HepG2 (cell line): ENCODE measurements at regions not wholly inside any gene's neighbourhood (a gene's known extent, or its start where the extent isn't known, plus 50 kb on each side); places are given as distances from the start of the nearest gene placed in this dataset.

ENCODE experiments used
- ATAC-seq: fragments of 200-7000 bp; cut with Tn5 transposase; 3 replicates; pipeline ENCODE4 v1.9.1; 2020; ENCODE audit warnings: mild to moderate bottlenecking, moderate library complexity
- BruUV-seq: library from RNA; stranded (reverse); fragments of 400-500 nt; replicated peaks from 2 replicates; lab custom pipeline; 2021; lab: Mats Ljungman, UMichigan
- CTCF ChIA-PET: fragments of 300-600 bp; formaldehyde crosslinking; extraction: SDS; loops from one replicate; lab custom pipeline; 2021; ENCODE audit warnings: low total read pairs, inconsistent platforms, low intra/inter-chr PET ratio; lab: Yijun Ruan, JAX
- POLR2A ChIA-PET: fragments of 350-600 bp; sonication (Branson Sonifier 250); formaldehyde crosslinking; loops from one replicate; lab custom pipeline; 2020; ENCODE audit warnings: antibody characterized with exemption, inconsistent platforms; lab: Yijun Ruan, JAX
- DNase-seq: peaks from one replicate; pipeline ENCODE4 v3.0.0-alpha.2; 2015; ENCODE audit warnings: low spot score
- FAIRE-seq: peaks from 3 replicates; lab custom pipeline; 2011; peaks lifted over from hg19 to GRCh38; lab: Jason Lieb, UNC
- H2AFZ ChIP-seq: one replicate; pipeline ENCODE4 v1.6.1; 2011; ENCODE audit warnings: low read length, inconsistent platforms
- H3K27ac ChIP-seq: fragments of 300-600 bp; 3 replicates; pipeline ENCODE4 v1.8.0; 2011; ENCODE audit warnings: mixed run types, mild to moderate bottlenecking, mixed read lengths, low read length, inconsistent platforms; ENCODE audit not compliant: insufficient read depth; ENCODE audit errors: extremely low read length
- H3K27me3 ChIP-seq, 2 experiments: fragments of 200-600 bp in 1 of 2; 2 replicates in 1 of 2; 3 replicates in 1 of 2; pipeline versions ENCODE4 v1.6.0 to v1.8.0; 2011; ENCODE audit warnings: low read length in 2 of 2, mild to moderate bottlenecking in 2 of 2, moderate library complexity in 2 of 2, inconsistent platforms in 1 of 2; ENCODE audit not compliant: insufficient read depth in 2 of 2, control insufficient read depth in 1 of 2
- H3K36me3 ChIP-seq, 2 experiments: fragments of 200-600 bp in 1 of 2; replicated peaks in 1 of 2; 2 replicates in 1 of 2; 3 replicates in 1 of 2; pipeline versions ENCODE4 v1.5.1 to v1.8.0; 2011; ENCODE audit warnings: low read length in 2 of 2, inconsistent platforms in 1 of 2; ENCODE audit not compliant: insufficient read depth in 2 of 2, control insufficient read depth in 1 of 2
- H3K4me1 ChIP-seq: 2 replicates; pipeline ENCODE4 v1.5.1; 2012; ENCODE audit warnings: low read length, inconsistent platforms; ENCODE audit not compliant: insufficient read depth
- H3K4me2 ChIP-seq: 2 replicates; pipeline ENCODE4 v1.6.0; 2011; ENCODE audit warnings: low read depth, low read length, inconsistent platforms
- H3K4me3 ChIP-seq, 3 experiments: fragments of 200-600 bp in 1 of 3; sonication (generic), shearing (Covaris generic) in 1 of 3; replicated peaks in 1 of 3; 2 replicates each; pipeline ENCODE4 v1.5.1; 2011 to 2016; ENCODE audit warnings: low read length in 3 of 3, inconsistent platforms in 2 of 3, low read depth in 2 of 3, mild to moderate bottlenecking in 2 of 3, control low read depth in 1 of 3, mixed read lengths in 1 of 3; ENCODE audit not compliant: insufficient read depth in 1 of 3
- H3K79me2 ChIP-seq: one replicate; pipeline ENCODE4 v1.6.1; 2011; ENCODE audit warnings: low read length, inconsistent platforms; ENCODE audit not compliant: insufficient read depth
- H3K9ac ChIP-seq: 2 replicates; pipeline ENCODE4 v1.6.0; 2011; ENCODE audit warnings: mild to moderate bottlenecking, low read depth, low read length, inconsistent platforms; ENCODE audit not compliant: insufficient read depth
- H3K9me3 ChIP-seq: 2 replicates; pipeline ENCODE4 v1.5.1; 2012; ENCODE audit warnings: mild to moderate bottlenecking, low read length
- H4K20me1 ChIP-seq: 2 replicates; pipeline ENCODE4 v1.6.0; 2011; ENCODE audit warnings: inconsistent platforms, mild to moderate bottlenecking, low read length, moderate library complexity; ENCODE audit not compliant: insufficient read depth
- ARNT ChIP-seq: fragments of 450-650 bp; IDR thresholded peaks from 2 replicates; pipeline ENCODE4 v1.6.1; 2017
- ATAD3A ChIP-seq: sonication (generic); formaldehyde crosslinking; IDR thresholded peaks from 2 replicates; pipeline ENCODE4 v1.4.0; 2020; ENCODE audit warnings: missing genetic modification reagents
- EED ChIP-seq: sonication (generic); formaldehyde crosslinking; IDR thresholded peaks from 2 replicates; pipeline ENCODE4 v1.5.0; 2020; ENCODE audit warnings: mild to moderate bottlenecking, missing genetic modification reagents
- FOXK1 ChIP-seq: sonication (generic); formaldehyde crosslinking; IDR thresholded peaks from 2 replicates; pipeline ENCODE4 v1.4.0; 2020; ENCODE audit warnings: low read depth, missing genetic modification reagents, borderline replicate concordance
- IKZF1 ChIP-seq: fragments of 450-650 bp; IDR thresholded peaks from 2 replicates; pipeline ENCODE4 v1.7.1; 2016
- MYNN ChIP-seq: sonication (generic); formaldehyde crosslinking; IDR thresholded peaks from 2 replicates; pipeline ENCODE4 v1.4.0; 2020; ENCODE audit warnings: mild to moderate bottlenecking, low read depth, missing genetic modification reagents
- NR0B2 ChIP-seq: sonication (generic); formaldehyde crosslinking; IDR thresholded peaks from 2 replicates; pipeline ENCODE4 v1.4.0; 2020; ENCODE audit warnings: mild to moderate bottlenecking, missing genetic modification reagents
- TARDBP ChIP-seq: sonication (generic); formaldehyde crosslinking; IDR thresholded peaks from 2 replicates; pipeline ENCODE4 v1.8.0; 2022; ENCODE audit warnings: mild to moderate bottlenecking, missing genetic modification reagents
- UBTF ChIP-seq: sonication (generic); formaldehyde crosslinking; IDR thresholded peaks from 2 replicates; pipeline ENCODE4 v1.4.0; 2020; ENCODE audit warnings: mild to moderate bottlenecking, missing genetic modification reagents
- ZNF101 ChIP-seq: sonication (generic); formaldehyde crosslinking; IDR thresholded peaks from 2 replicates; pipeline ENCODE4 v1.4.0; 2020; ENCODE audit warnings: mild to moderate bottlenecking, low read depth, missing genetic modification reagents, borderline replicate concordance
- ZNF142 ChIP-seq: sonication (generic); formaldehyde crosslinking; IDR thresholded peaks from 2 replicates; pipeline ENCODE4 v1.4.0; 2020; ENCODE audit warnings: missing genetic modification reagents
- ZNF775 ChIP-seq: sonication (generic); formaldehyde crosslinking; IDR thresholded peaks from 2 replicates; pipeline ENCODE4 v1.4.0; 2020; ENCODE audit warnings: missing genetic modification reagents, mild to moderate bottlenecking, moderate library complexity, borderline replicate concordance
- ZNF777 ChIP-seq: sonication (generic); formaldehyde crosslinking; IDR thresholded peaks from 2 replicates; pipeline ENCODE4 v1.4.0; 2020; ENCODE audit warnings: missing genetic modification reagents
- in situ Hi-C: cut with HindIII; loops from 2 replicates; pipeline ENCODE4 v1.10.0; 2017; ENCODE audit warnings: low pct_unique_long_range_greater_than_20kb; ENCODE audit not compliant: extremely low pct_ligation_motif_present
- intact Hi-C: fragments of 100-400 bp; cut with micrococcal nuclease; formaldehyde crosslinking; loops from one replicate; pipeline ENCODE4 v1.10.0; 2022; ENCODE audit not compliant: unreplicated experiment
- TF ChIP-seq, protein P1 (sequence below): sonication (generic); formaldehyde crosslinking; IDR thresholded peaks from 2 replicates; pipeline ENCODE4 v1.9.0; 2022; ENCODE audit warnings: missing genetic modification reagents, mild to moderate bottlenecking, borderline replicate concordance
- TF ChIP-seq, protein P2 (sequence below): IDR thresholded peaks from 2 replicates; pipeline ENCODE4 v1.6.1; 2016; ENCODE audit warnings: low read depth, control low read depth

- Histone ChIP-seq H3K9me3 (no peaks in the 10 kb centered on the region), H3K4me2 (no peak overlapping the region), H2AFZ (no peak overlapping the region), H3K36me3 (no peaks in the 10 kb centered on the region), H3K9ac (no peak overlapping the region), H4K20me1 (no peaks in the 10 kb centered on the region), H3K4me1 (no peaks in the 10 kb centered on the region), H3K79me2 (no peaks in the 10 kb centered on the region), H3K27ac (no peak overlapping the region), H3K27me3 (no peaks in the 10 kb centered on the region), H3K4me3 (no peak overlapping the region)
- ATAC-seq, result no peak
- no peak for FAIRE-seq
- intact Hi-C loops (no loop called here), in situ Hi-C loops (no loop called here)
- no peak for DNase-seq
- POLR2A ChIA-PET, result no interaction called here
- no TSS peak for BruUV-seq
- CTCF ChIA-PET, result no interaction called here
- TF ChIP-seq ZNF142 (CRISPR knock-in tag) (no peak), FOXK1 (CRISPR knock-in tag) (no peak), ZNF101 (no peak), NR0B2 (CRISPR knock-in tag) (no peak), UBTF (CRISPR knock-in tag) (no peak), ZNF775 (no peak), ARNT (no peak), TARDBP (CRISPR knock-in tag) (no peak), EED (CRISPR knock-in tag) (no peak), IKZF1 (no peak), MYNN (CRISPR knock-in tag) (no peak), ATAD3A (no peak), ZNF777 (CRISPR knock-in tag) (no peak)
- TF ChIP-seq, protein P1, sequence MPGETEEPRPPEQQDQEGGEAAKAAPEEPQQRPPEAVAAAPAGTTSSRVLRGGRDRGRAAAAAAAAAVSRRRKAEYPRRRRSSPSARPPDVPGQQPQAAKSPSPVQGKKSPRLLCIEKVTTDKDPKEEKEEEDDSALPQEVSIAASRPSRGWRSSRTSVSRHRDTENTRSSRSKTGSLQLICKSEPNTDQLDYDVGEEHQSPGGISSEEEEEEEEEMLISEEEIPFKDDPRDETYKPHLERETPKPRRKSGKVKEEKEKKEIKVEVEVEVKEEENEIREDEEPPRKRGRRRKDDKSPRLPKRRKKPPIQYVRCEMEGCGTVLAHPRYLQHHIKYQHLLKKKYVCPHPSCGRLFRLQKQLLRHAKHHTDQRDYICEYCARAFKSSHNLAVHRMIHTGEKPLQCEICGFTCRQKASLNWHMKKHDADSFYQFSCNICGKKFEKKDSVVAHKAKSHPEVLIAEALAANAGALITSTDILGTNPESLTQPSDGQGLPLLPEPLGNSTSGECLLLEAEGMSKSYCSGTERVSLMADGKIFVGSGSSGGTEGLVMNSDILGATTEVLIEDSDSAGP (CRISPR knock-in tag), result no peak
- TF ChIP-seq, protein P2, sequence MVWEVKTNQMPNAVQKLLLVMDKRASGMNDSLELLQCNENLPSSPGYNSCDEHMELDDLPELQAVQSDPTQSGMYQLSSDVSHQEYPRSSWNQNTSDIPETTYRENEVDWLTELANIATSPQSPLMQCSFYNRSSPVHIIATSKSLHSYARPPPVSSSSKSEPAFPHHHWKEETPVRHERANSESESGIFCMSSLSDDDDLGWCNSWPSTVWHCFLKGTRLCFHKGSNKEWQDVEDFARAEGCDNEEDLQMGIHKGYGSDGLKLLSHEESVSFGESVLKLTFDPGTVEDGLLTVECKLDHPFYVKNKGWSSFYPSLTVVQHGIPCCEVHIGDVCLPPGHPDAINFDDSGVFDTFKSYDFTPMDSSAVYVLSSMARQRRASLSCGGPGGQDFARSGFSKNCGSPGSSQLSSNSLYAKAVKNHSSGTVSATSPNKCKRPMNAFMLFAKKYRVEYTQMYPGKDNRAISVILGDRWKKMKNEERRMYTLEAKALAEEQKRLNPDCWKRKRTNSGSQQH (CRISPR knock-in tag), result no peak
These were observed 268.0 kb upstream of the ANO3 start for GRCh38 chr11:26063915-26064314.
